Caco-2 (cell line): ENCODE measurements at regions not wholly inside any gene's neighbourhood (a gene's known extent, or its start where the extent isn't known, plus 50 kb on each side); places are given as distances from the start of the nearest gene placed in this dataset.
"Not testable (repeated sequence)": the region's sequence is repeated elsewhere in the genome, so short reads cannot be mapped to it uniquely, and the experiment has no call there.

Experiments used
- BruUV-seq: library from RNA; stranded (reverse); fragments of 400-500 nt; replicated peaks from 2 replicates; lab custom pipeline; 2021; lab: Mats Ljungman, UMichigan
- CTCF ChIA-PET: fragments of 300-600 bp; sonication (Branson Sonifier 250); formaldehyde crosslinking; loops from one replicate; lab custom pipeline; 2022; ENCODE audit warnings: antibody characterized with exemption; lab: Charles Lee
- POLR2A ChIA-PET: fragments of 300-600 bp; sonication (Branson Sonifier 250); formaldehyde crosslinking; loops from one replicate; lab custom pipeline; 2022; ENCODE audit warnings: antibody characterized with exemption; lab: Charles Lee
- DNase-seq, 2 experiments: peaks; one replicate each; pipeline versions ENCODE4 v3.0.0 to v3.0.0-alpha.2; 2020 to 2022
- H3K27me3 ChIP-seq: replicated peaks from 2 replicates; pipeline ENCODE4 v1.6.0; 2011; ENCODE audit warnings: low read length; ENCODE audit not compliant: control insufficient read depth, insufficient read depth
- H3K36me3 ChIP-seq: 2 replicates; pipeline ENCODE4 v1.5.1; 2011; ENCODE audit warnings: low read length; ENCODE audit not compliant: control insufficient read depth, insufficient read depth
- H3K4me1 ChIP-seq: fragments of 250-450 bp; sonication (Bioruptor Pico); 2 replicates; pipeline ENCODE4 v1.5.1; 2020; ENCODE audit warnings: mild to moderate bottlenecking
- H3K4me3 ChIP-seq: 2 replicates; pipeline ENCODE4 v1.5.1; 2011; ENCODE audit warnings: low read depth, mild to moderate bottlenecking, control low read depth, low read length
- H3K9me3 ChIP-seq: fragments of 250-450 bp; sonication (Bioruptor Pico); 2 replicates; pipeline ENCODE4 v1.5.1; 2020; ENCODE audit warnings: mild to moderate bottlenecking, moderate library complexity
- H3K27ac Mint-ChIP-seq: one replicate; pipeline ENCODE4 v1.8.0; 2022; ENCODE audit warnings: mixed read lengths; ENCODE audit not compliant: unreplicated experiment
- H3K27me3 Mint-ChIP-seq: one replicate; pipeline ENCODE4 v1.8.0; 2022; ENCODE audit warnings: mixed read lengths; ENCODE audit not compliant: insufficient read depth, unreplicated experiment
- H3K36me3 Mint-ChIP-seq: one replicate; pipeline ENCODE4 v1.8.0; 2022; ENCODE audit warnings: mild to moderate bottlenecking, mixed read lengths; ENCODE audit not compliant: insufficient read depth, unreplicated experiment
- H3K4me1 Mint-ChIP-seq: one replicate; pipeline ENCODE4 v1.8.0; 2022; ENCODE audit warnings: low read depth, mixed read lengths; ENCODE audit not compliant: unreplicated experiment
- H3K4me3 Mint-ChIP-seq: one replicate; pipeline ENCODE4 v1.8.0; 2022; ENCODE audit warnings: mild to moderate bottlenecking, moderate library complexity, mixed read lengths; ENCODE audit not compliant: unreplicated experiment
- H3K9me3 Mint-ChIP-seq: one replicate; pipeline ENCODE4 v1.8.0; 2022; ENCODE audit warnings: mixed read lengths; ENCODE audit not compliant: unreplicated experiment
- intact Hi-C: fragments of 100-400 bp; cut with micrococcal nuclease; formaldehyde crosslinking; loops from one replicate; pipeline ENCODE4 v1.10.0; 2022; ENCODE audit not compliant: unreplicated experiment
- TF ChIP-seq, protein P1 (sequence below), 2 experiments: fragments of 200-600 bp in 1 of 2; IDR thresholded peaks; 1 replicate in 1 of 2; 2 replicates in 1 of 2; pipeline versions ENCODE4 v1.5.1 to v1.8.0; 2011 to 2022; ENCODE audit warnings: antibody characterized with exemption in 1 of 2, control low read depth in 1 of 2, inconsistent platforms in 1 of 2, low read depth in 1 of 2, low read length in 1 of 2, mild to moderate bottlenecking in 1 of 2, moderate library complexity in 1 of 2; ENCODE audit not compliant: insufficient read depth in 1 of 2, severe bottlenecking in 1 of 2, unreplicated experiment in 1 of 2

DNA sequence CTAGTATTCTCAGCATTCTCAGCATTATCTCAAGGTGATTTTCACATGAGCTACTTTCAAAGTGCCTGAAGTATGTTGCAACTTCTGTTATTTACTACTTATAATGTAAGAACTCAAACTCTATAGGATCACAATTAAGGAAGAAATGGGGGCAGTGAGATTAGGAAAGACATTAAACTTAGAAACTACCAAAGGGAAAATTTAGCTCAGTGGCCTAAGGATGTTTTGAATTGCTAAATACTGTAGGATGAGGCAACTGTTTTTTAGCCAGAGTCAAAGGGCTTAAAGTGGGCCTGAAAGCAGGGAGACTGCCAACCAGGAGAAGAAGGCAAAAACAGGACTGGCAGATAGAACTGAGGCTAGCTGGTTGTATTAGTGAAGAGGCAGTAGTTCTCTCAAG, 55.5 kb upstream of the MBNL1 start:
- H3K36me3 ChIP-seq, result no peaks in the 10 kb centered on the region
- DNase-seq, result no peak
- H3K4me3 ChIP-seq, result no peak overlapping the region
- H3K9me3 ChIP-seq, result no peaks in the 10 kb centered on the region
- H3K36me3 Mint-ChIP-seq, result no peaks in the 10 kb centered on the region
- BruUV-seq, result no TSS peak
- intact Hi-C loops, result no loop called here
- no peaks in the 10 kb centered on the region for H3K27me3 ChIP-seq
- H3K4me1 ChIP-seq, result no peaks in the 10 kb centered on the region
- ChIA-PET POLR2A (no interaction called here), CTCF (no interaction called here)
- no peaks in the 10 kb centered on the region for H3K4me1 Mint-ChIP-seq
- TF ChIP-seq, protein P1, sequence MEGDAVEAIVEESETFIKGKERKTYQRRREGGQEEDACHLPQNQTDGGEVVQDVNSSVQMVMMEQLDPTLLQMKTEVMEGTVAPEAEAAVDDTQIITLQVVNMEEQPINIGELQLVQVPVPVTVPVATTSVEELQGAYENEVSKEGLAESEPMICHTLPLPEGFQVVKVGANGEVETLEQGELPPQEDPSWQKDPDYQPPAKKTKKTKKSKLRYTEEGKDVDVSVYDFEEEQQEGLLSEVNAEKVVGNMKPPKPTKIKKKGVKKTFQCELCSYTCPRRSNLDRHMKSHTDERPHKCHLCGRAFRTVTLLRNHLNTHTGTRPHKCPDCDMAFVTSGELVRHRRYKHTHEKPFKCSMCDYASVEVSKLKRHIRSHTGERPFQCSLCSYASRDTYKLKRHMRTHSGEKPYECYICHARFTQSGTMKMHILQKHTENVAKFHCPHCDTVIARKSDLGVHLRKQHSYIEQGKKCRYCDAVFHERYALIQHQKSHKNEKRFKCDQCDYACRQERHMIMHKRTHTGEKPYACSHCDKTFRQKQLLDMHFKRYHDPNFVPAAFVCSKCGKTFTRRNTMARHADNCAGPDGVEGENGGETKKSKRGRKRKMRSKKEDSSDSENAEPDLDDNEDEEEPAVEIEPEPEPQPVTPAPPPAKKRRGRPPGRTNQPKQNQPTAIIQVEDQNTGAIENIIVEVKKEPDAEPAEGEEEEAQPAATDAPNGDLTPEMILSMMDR (IDR thresholded peaks at IDR 0.05; ENCODE audit: insufficient read depth in 1 of 2, low read depth in 1 of 2, low read length in 1 of 2, severe bottlenecking in 1 of 2, unreplicated experiment in 1 of 2), result no peak
- H3K27ac Mint-ChIP-seq, result no peak overlapping the region
- no peak overlapping the region for H3K4me3 Mint-ChIP-seq
- H3K27me3 Mint-ChIP-seq, result no peaks in the 10 kb centered on the region
- no peaks in the 10 kb centered on the region for H3K9me3 Mint-ChIP-seq

GRCh38 chr3:152213938-152214337, 54.8 kb upstream of the MBNL1 start:
- Mint-ChIP-seq H3K27me3 (no peaks in the 10 kb centered on the region), H3K4me3 (no peak overlapping the region), H3K27ac (no peak overlapping the region), H3K9me3 (no peaks in the 10 kb centered on the region), H3K4me1 (no peaks in the 10 kb centered on the region), H3K36me3 (no peaks in the 10 kb centered on the region)
- POLR2A ChIA-PET, result no interaction called here
- Histone ChIP-seq H3K9me3 (no peaks in the 10 kb centered on the region), H3K4me1 (no peaks in the 10 kb centered on the region), H3K36me3 (no peaks in the 10 kb centered on the region), H3K4me3 (no peak overlapping the region), H3K27me3 (no peaks in the 10 kb centered on the region)
- no peak for DNase-seq
- no TSS peak for BruUV-seq
- intact Hi-C loops, result no loop called here
- TF ChIP-seq, protein P1 (IDR thresholded peaks at IDR 0.05; ENCODE audit: insufficient read depth in 1 of 2, low read depth in 1 of 2, low read length in 1 of 2, severe bottlenecking in 1 of 2, unreplicated experiment in 1 of 2), result no peak
- CTCF ChIA-PET, result no interaction called here

- H3K36me3 Mint-ChIP-seq, H3K4me1 ChIP-seq, BruUV-seq, H3K27me3 Mint-ChIP-seq, intact Hi-C loops, CTCF ChIA-PET, H3K9me3 ChIP-seq, H3K4me1 Mint-ChIP-seq, H3K4me3 ChIP-seq, H3K27me3 ChIP-seq, POLR2A ChIA-PET, H3K4me3 Mint-ChIP-seq, H3K36me3 ChIP-seq, DNase-seq, H3K9me3 Mint-ChIP-seq, H3K27ac Mint-ChIP-seq: not testable (repeated sequence)
Observed at GRCh38 chr3:152216960-152217865, 51.5 kb upstream of the MBNL1 start.
